K562 (cell line): ENCODE measurements at regions not wholly inside any gene's neighbourhood (a gene's known extent, or its start where the extent isn't known, plus 50 kb on each side); places are given as distances from the start of the nearest gene placed in this dataset.

ENCODE experiments used
- EZH2 ChIP-seq: IDR thresholded peaks from 2 replicates; pipeline ENCODE4 v1.6.1; 2012; ENCODE audit warnings: low read depth, mild to moderate bottlenecking, inconsistent platforms, low read length, borderline replicate concordance
- FOXM1 ChIP-seq, 2 experiments: fragments of 450-650 bp in 1 of 2; sonication (generic) in 1 of 2; formaldehyde crosslinking in 1 of 2; IDR thresholded peaks; 2 replicates each; pipeline versions ENCODE4 v1.6.1 to v1.9.0; 2017 to 2022; ENCODE audit warnings: low read depth in 2 of 2, mild to moderate bottlenecking in 2 of 2, missing genetic modification reagents in 1 of 2, moderate library complexity in 1 of 2
- MAFK ChIP-seq: IDR thresholded peaks from 2 replicates; pipeline ENCODE4 v1.6.1; 2011; ENCODE audit warnings: low read length, improper control_type of control experiment
- NFIC ChIP-seq: fragments of 450-650 bp; IDR thresholded peaks from 2 replicates; pipeline ENCODE4 v1.6.1; 2017; ENCODE audit warnings: mild to moderate bottlenecking, inconsistent platforms
- RBM14 ChIP-seq: fragments of 200-400 bp; formaldehyde crosslinking; IDR thresholded peaks from 2 replicates; pipeline ENCODE4 v1.6.1; 2018; ENCODE audit warnings: low read depth, mild to moderate bottlenecking, low read length, moderate library complexity, borderline replicate concordance; ENCODE audit not compliant: insufficient read depth
- XRCC3 ChIP-seq: fragments of 450-650 bp; IDR thresholded peaks from 2 replicates; pipeline ENCODE4 v1.6.1; 2017; ENCODE audit warnings: mild to moderate bottlenecking, moderate library complexity
- ZNF785 ChIP-seq: fragments of 250-450 bp; sonication (Bioruptor Pico); IDR thresholded peaks from 2 replicates; pipeline ENCODE4 v1.4.0; 2020; ENCODE audit warnings: mild to moderate bottlenecking
- TF ChIP-seq, protein P1 (sequence below), 3 experiments: IDR thresholded peaks in 2 of 3; conservative IDR thresholded peaks in 1 of 3; 2 replicates each; pipeline ENCODE4 v1.5.1; 2011 to 2012; ENCODE audit warnings: low read length in 3 of 3, mild to moderate bottlenecking in 3 of 3, control low read depth in 2 of 3, improper control_type of control experiment in 1 of 3, inconsistent platforms in 1 of 3, low read depth in 1 of 3, mixed read lengths in 1 of 3, moderate library complexity in 1 of 3; ENCODE audit not compliant: insufficient read depth in 2 of 3
- TF ChIP-seq, protein P2 (sequence below): sonication (generic); formaldehyde crosslinking; IDR thresholded peaks from 2 replicates; pipeline ENCODE4 v1.8.0; 2023; ENCODE audit warnings: mild to moderate bottlenecking, missing genetic modification reagents

- TF ChIP-seq MAFK (no peak), ZNF785 (CRISPR knock-in tag) (no peak), NFIC (no peak), RBM14 (no peak), XRCC3 (no peak), EZH2 (no peak), FOXM1 (IDR thresholded peaks at IDR 0.05; ENCODE audit: low read depth) (no peak), FOXM1 (CRISPR knock-in tag; IDR thresholded peaks at IDR 0.05; ENCODE audit: low read depth) (no peak)
- TF ChIP-seq, protein P1, sequence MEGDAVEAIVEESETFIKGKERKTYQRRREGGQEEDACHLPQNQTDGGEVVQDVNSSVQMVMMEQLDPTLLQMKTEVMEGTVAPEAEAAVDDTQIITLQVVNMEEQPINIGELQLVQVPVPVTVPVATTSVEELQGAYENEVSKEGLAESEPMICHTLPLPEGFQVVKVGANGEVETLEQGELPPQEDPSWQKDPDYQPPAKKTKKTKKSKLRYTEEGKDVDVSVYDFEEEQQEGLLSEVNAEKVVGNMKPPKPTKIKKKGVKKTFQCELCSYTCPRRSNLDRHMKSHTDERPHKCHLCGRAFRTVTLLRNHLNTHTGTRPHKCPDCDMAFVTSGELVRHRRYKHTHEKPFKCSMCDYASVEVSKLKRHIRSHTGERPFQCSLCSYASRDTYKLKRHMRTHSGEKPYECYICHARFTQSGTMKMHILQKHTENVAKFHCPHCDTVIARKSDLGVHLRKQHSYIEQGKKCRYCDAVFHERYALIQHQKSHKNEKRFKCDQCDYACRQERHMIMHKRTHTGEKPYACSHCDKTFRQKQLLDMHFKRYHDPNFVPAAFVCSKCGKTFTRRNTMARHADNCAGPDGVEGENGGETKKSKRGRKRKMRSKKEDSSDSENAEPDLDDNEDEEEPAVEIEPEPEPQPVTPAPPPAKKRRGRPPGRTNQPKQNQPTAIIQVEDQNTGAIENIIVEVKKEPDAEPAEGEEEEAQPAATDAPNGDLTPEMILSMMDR (IDR thresholded peaks at IDR 0.05 in 2 of 3, conservative IDR thresholded peaks at IDR 0.05 in 1 of 3; ENCODE audit: insufficient read depth in 2 of 3, low read depth in 1 of 3, low read length in 3 of 3) = no peak
- TF ChIP-seq, protein P2, sequence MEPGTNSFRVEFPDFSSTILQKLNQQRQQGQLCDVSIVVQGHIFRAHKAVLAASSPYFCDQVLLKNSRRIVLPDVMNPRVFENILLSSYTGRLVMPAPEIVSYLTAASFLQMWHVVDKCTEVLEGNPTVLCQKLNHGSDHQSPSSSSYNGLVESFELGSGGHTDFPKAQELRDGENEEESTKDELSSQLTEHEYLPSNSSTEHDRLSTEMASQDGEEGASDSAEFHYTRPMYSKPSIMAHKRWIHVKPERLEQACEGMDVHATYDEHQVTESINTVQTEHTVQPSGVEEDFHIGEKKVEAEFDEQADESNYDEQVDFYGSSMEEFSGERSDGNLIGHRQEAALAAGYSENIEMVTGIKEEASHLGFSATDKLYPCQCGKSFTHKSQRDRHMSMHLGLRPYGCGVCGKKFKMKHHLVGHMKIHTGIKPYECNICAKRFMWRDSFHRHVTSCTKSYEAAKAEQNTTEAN (CRISPR knock-in tag) = no peak
These were observed 120.8 kb upstream of the SFRP2 start for GRCh38 chr4:153909672-153910071.
